CD4-positive, alpha-beta T cell (primary cell): ENCODE measurements at regions not wholly inside any gene's neighbourhood (a gene's known extent, or its start where the extent isn't known, plus 50 kb on each side); places are given as distances from the start of the nearest gene placed in this dataset.

Experiments
- ATAC-seq: fragments of 200-7000 bp; cut with Tn5 transposase; one replicate; pipeline ENCODE4 v1.10.0; 2022; ENCODE audit warnings: mild to moderate bottlenecking; ENCODE audit not compliant: poor library complexity
- CTCF ChIA-PET: fragments of 350-600 bp; sonication (Branson Sonifier 250); formaldehyde crosslinking; loops from one replicate; lab custom pipeline; 2021; ENCODE audit warnings: antibody characterized with exemption, inconsistent platforms; lab: Charles Lee
- POLR2A ChIA-PET: fragments of 350-600 bp; sonication (Branson Sonifier 250); formaldehyde crosslinking; loops from one replicate; lab custom pipeline; 2021; ENCODE audit warnings: antibody characterized with exemption, inconsistent platforms; lab: Charles Lee
- DNase-seq, 14 experiments: peaks; one replicate each; pipeline ENCODE4 v3.0.0-alpha.2; 2013 to 2020; ENCODE audit warnings: mixed read lengths in 2 of 14
- H3K27ac ChIP-seq, 2 donors: one replicate each; pipeline versions ENCODE4 v1.5.1 to v1.7.0; 2013; ENCODE audit warnings: low read length in 2 of 2, low read depth in 1 of 2, mild to moderate bottlenecking in 1 of 2
- H3K27me3 ChIP-seq, 2 experiments: 1 replicate in 1 of 2; 2 replicates in 1 of 2; pipeline versions ENCODE4 v1.6.1 to v1.7.0; 2013; ENCODE audit warnings: low read length in 2 of 2, control low read depth in 1 of 2, mild to moderate bottlenecking in 1 of 2, moderate library complexity in 1 of 2; ENCODE audit not compliant: insufficient read depth in 2 of 2, control insufficient read depth in 1 of 2
- H3K36me3 ChIP-seq: one replicate; pipeline ENCODE4 v1.6.1; 2013; ENCODE audit warnings: low read length, control low read depth; ENCODE audit not compliant: insufficient read depth
- H3K4me1 ChIP-seq: one replicate; pipeline ENCODE4 v1.6.1; 2013; ENCODE audit warnings: low read length, control low read depth; ENCODE audit not compliant: insufficient read depth
- H3K4me3 ChIP-seq: one replicate; pipeline ENCODE4 v1.5.1; 2013; ENCODE audit warnings: mild to moderate bottlenecking, low read length, moderate library complexity
- H3K9me3 ChIP-seq, 2 experiments: 1 replicate in 1 of 2; 2 replicates in 1 of 2; pipeline versions ENCODE4 v1.6.1 to v1.7.0; 2013; ENCODE audit warnings: low read length in 2 of 2, mild to moderate bottlenecking in 2 of 2, control low read depth in 1 of 2, moderate library complexity in 1 of 2; ENCODE audit not compliant: control insufficient read depth in 1 of 2, insufficient read depth in 1 of 2
- H3K27ac Mint-ChIP-seq: one replicate; pipeline ENCODE4 v1.8.0; 2020; ENCODE audit warnings: mixed read lengths
- H3K27me3 Mint-ChIP-seq: one replicate; pipeline ENCODE4 v1.8.0; 2021; ENCODE audit warnings: mixed read lengths
- H3K36me3 Mint-ChIP-seq: one replicate; pipeline ENCODE4 v1.8.0; 2021; ENCODE audit warnings: low read depth, mixed read lengths
- H3K4me1 Mint-ChIP-seq: one replicate; pipeline ENCODE4 v1.8.0; 2021; ENCODE audit warnings: low read depth, mixed read lengths
- H3K4me3 Mint-ChIP-seq: one replicate; pipeline ENCODE4 v1.8.0; 2020; ENCODE audit warnings: mild to moderate bottlenecking, mixed read lengths
- H3K9me3 Mint-ChIP-seq: one replicate; pipeline ENCODE4 v1.8.0; 2020; ENCODE audit warnings: mixed read lengths
- intact Hi-C, 2 experiments: fragments of 100-400 bp; cut with DNase I in 1 of 2; cut with micrococcal nuclease in 1 of 2; formaldehyde crosslinking; loops; one replicate each; pipeline versions ENCODE4 v1.15.1 to v1.9.0; 2023 to 2025; cut with DNase I, micrococcal nuclease
- TF ChIP-seq, protein P1 (sequence below): fragments of 200-600 bp; IDR thresholded peaks from one replicate; pipeline ENCODE4 v1.8.0; 2022; ENCODE audit warnings: antibody characterized with exemption, mild to moderate bottlenecking

DNA sequence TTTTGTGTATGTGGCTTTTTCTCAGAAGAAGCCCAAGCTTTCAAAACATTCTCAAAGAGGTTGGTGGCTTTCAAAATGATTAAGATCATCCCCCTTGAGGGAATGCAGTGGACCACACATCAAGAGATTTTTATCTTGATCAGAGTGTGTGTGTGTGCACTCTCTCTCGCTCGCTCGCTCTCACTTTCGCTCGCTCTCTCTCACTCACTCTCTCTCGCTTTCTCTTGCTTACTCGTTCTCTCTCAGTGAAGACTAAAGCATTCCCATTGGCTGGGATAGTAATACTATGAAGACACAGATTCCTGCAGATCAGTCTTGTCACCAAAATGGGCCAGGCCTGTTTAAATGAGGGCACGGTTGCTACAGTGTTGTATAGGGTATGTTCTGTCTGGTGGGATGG is 365.7 kb downstream of the EDEM1 start:
- Histone ChIP-seq H3K9me3 (peaks cover 0 to 6% of the 10 kb centered on the region in 2 experiments), H3K4me3 (no peak overlapping the region), H3K27me3 (no peaks in the 10 kb centered on the region), H3K36me3 (no peaks in the 10 kb centered on the region), H3K27ac (no peak overlapping the region), H3K4me1 (no peaks in the 10 kb centered on the region)
- ChIA-PET POLR2A (no interaction called here), CTCF (interaction anchor here (1.1 kb wide), 1 partner anchor 14 kb away, joined by 3 read pairs; no protein-coding TSS in a partner anchor)
- Mint-ChIP-seq H3K27me3 (no peaks in the 10 kb centered on the region), H3K9me3 (peaks cover 5% of the 10 kb centered on the region), H3K36me3 (no peaks in the 10 kb centered on the region), H3K4me3 (no peak overlapping the region), H3K4me1 (no peaks in the 10 kb centered on the region), H3K27ac (no peak overlapping the region)
- ATAC-seq (no peak), DNase-seq (no peak)
- TF ChIP-seq, protein P1, sequence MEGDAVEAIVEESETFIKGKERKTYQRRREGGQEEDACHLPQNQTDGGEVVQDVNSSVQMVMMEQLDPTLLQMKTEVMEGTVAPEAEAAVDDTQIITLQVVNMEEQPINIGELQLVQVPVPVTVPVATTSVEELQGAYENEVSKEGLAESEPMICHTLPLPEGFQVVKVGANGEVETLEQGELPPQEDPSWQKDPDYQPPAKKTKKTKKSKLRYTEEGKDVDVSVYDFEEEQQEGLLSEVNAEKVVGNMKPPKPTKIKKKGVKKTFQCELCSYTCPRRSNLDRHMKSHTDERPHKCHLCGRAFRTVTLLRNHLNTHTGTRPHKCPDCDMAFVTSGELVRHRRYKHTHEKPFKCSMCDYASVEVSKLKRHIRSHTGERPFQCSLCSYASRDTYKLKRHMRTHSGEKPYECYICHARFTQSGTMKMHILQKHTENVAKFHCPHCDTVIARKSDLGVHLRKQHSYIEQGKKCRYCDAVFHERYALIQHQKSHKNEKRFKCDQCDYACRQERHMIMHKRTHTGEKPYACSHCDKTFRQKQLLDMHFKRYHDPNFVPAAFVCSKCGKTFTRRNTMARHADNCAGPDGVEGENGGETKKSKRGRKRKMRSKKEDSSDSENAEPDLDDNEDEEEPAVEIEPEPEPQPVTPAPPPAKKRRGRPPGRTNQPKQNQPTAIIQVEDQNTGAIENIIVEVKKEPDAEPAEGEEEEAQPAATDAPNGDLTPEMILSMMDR, result no peak
- intact Hi-C loops, result no loop called here

DNA sequence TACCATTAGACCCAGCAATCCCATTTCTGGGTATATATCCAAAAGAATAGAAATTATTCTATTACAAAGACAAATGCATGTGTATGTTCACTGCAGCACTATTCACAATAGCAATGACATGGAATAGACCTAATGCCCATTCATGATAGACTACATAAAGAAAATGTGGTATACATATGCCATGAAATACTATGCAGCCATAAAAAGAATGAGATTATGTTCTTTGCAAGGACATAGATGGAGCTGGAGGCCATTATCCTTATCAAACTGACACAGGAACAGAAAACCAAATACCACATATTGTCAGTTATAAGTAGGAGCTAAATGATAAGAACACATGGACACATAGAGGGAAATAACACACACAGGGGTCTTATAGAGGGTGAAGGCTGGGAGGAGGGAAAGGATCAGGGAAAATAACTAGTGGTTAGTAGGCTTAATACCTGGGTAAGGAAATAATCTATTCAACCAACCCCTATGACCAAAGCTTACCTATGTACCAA is 366.8 kb downstream of the EDEM1 start:
- Histone ChIP-seq H3K4me1 (no peaks in the 10 kb centered on the region), H3K4me3 (no peak overlapping the region), H3K27ac (no peak overlapping the region), H3K9me3 (peaks cover 0 to 3% of the 10 kb centered on the region in 2 experiments), H3K36me3 (no peaks in the 10 kb centered on the region), H3K27me3 (no peaks in the 10 kb centered on the region)
- H3K4me3 Mint-ChIP-seq, result no peak overlapping the region
- no peak overlapping the region for H3K27ac Mint-ChIP-seq
- intact Hi-C loops, result no loop called here
- peaks cover 5% of the 10 kb centered on the region for H3K9me3 Mint-ChIP-seq
- no peak for DNase-seq
- ATAC-seq, result no peak
- TF ChIP-seq, protein P1, result no peak
- no peaks in the 10 kb centered on the region for H3K27me3 Mint-ChIP-seq
- POLR2A ChIA-PET, result no interaction called here
- no peaks in the 10 kb centered on the region for H3K36me3 Mint-ChIP-seq
- H3K4me1 Mint-ChIP-seq, result no peaks in the 10 kb centered on the region
- CTCF ChIA-PET, result interaction anchor here (1.1 kb wide), 1 partner anchor 13 kb away, joined by 3 read pairs; no protein-coding TSS in a partner anchor

DNA sequence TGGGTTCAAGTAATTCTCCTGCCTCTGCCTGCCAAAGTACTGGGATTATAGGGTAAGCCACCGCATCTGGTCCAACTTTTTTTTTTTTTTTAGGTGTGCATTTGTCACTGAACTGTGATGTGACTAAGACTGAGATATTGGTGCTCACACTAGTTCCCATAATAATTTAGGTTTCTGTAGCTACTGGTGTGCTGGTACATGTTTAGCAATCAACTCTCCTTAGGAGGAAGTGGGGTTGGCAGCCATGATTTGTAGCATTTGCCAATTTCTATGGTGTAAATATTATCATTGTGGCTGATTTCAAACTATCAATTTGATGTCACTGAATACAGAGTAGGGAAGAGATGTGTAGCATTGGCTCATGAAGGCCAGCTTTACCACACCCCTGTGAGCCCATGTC is 372.7 kb downstream of the EDEM1 start:
- Mint-ChIP-seq H3K36me3 (no peaks in the 10 kb centered on the region), H3K4me3 (no peak overlapping the region), H3K27ac (no peak overlapping the region), H3K9me3 (no peaks in the 10 kb centered on the region), H3K4me1 (no peaks in the 10 kb centered on the region), H3K27me3 (no peaks in the 10 kb centered on the region)
- Histone ChIP-seq H3K9me3 (peaks cover 0 to 3% of the 10 kb centered on the region in 2 experiments), H3K36me3 (no peaks in the 10 kb centered on the region), H3K4me1 (no peaks in the 10 kb centered on the region), H3K4me3 (no peak overlapping the region), H3K27me3 (no peaks in the 10 kb centered on the region), H3K27ac (no peak overlapping the region)
- intact Hi-C loops, result no loop called here
- TF ChIP-seq, protein P1, result no peak
- POLR2A ChIA-PET, result no interaction called here
- no peak for ATAC-seq
- DNase-seq, result no peak
- CTCF ChIA-PET, result no interaction called here
